RCC 7860 (cell line): ENCODE measurements at regions not wholly inside any gene's neighbourhood (a gene's known extent, or its start where the extent isn't known, plus 50 kb on each side); places are given as distances from the start of the nearest gene placed in this dataset.
"Not testable (repeated sequence)": the region's sequence is repeated elsewhere in the genome, so short reads cannot be mapped to it uniquely, and the experiment has no call there.

Experiments
- DNase-seq: peaks from one replicate; pipeline ENCODE4 v3.0.0-alpha.2; 2015; ENCODE audit warnings: low spot score
- FAIRE-seq: peaks from 2 replicates; lab custom pipeline; 2012; peaks lifted over from hg19 to GRCh38; lab: Jason Lieb, UNC

DNA sequence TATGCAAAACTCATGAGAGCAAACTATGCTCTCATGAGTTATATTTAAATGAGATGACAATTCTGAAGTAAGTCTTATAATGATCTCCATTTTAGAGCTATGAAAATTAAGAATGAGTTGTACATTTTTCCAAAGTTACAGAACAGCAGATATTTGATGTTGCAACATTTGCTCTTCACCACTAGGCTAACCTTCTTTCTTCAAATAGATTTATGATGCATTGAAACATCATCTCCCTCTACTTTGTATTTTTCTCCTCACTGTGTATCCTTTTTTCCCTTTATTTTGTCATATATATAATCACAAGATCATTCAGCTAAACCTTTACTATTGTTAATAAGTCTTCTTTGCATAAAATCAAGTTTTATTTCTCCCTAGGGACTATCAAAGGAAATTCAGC lies 497.7 kb upstream of the TYRP1 start:
- FAIRE-seq (no peak), DNase-seq (no peak)

GRCh38 chr9:12204512-12204911 lies 488.7 kb upstream of the TYRP1 start:
- DNase-seq (no peak), FAIRE-seq (no peak)

DNA sequence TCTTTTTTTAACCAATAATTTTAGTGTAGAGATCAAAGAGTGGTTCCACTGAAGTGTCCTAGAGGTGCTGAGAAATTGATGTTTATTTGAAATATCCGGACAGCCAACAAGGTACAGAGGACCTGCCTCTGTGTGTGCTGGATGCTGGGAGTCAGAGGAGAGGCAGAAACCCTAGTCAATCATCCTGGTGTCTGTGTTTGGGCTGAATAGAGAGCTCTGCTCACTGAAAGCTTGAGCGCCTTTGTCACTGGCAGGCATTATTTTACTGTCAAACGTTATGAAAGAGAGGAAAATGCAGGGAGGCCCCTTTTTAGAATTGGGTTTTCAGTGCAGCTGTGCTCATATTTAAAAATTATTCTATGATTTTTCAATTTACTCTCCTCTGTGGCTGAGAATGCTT lies 480.3 kb upstream of the TYRP1 start:
- no peak for DNase-seq
- no peak for FAIRE-seq

DNA sequence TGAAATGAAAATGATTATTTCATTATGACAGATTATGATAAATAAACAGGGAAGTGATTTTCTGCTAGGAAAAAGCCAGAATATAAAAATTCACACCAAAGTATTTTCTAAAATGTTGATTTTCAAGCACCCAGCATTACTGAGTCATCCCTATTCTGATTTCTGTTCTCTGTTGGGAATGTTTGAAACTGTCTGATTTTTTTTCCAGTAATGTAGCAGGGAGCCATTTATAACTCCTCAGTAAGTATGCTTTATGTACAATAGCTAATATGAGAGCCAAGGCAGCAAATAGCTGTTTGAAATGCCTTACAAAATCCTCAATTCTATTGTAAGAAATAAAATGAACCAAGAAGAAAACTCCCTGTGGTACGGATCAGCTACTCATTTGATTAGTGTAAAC lies 471.7 kb upstream of the TYRP1 start:
- FAIRE-seq = no peak
- DNase-seq = no peak

GRCh38 chr9:12224449-12224848 lies 468.7 kb upstream of the TYRP1 start:
- DNase-seq (no peak), FAIRE-seq (no peak)

GRCh38 chr9:12230708-12231107 lies 462.5 kb upstream of the TYRP1 start:
- FAIRE-seq (no peak), DNase-seq (no peak)

DNA sequence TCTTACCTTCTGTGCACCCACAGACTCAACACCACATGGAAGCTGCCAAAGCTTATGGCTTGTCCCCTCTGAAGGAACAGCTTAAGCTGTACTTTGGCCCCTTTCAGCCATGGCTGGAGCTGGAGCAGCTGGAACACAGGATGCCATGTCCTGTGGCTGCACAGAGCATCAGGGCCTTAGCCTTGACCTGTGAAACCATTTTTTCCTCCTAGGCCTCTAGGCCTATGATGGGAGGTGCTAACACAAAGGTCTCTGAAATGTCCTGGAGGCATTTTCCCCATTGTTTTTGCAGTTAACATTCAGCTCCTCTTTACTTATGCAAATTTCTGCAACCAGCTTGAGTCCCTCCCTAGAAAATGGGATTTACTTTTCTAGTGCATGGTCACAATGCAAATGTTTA lies 461.4 kb upstream of the TYRP1 start:
- no peak for DNase-seq
- FAIRE-seq = no peak

GRCh38 chr9:12232836-12233235 lies 460.3 kb upstream of the TYRP1 start:
- no peak for FAIRE-seq
- no peak for DNase-seq

DNA sequence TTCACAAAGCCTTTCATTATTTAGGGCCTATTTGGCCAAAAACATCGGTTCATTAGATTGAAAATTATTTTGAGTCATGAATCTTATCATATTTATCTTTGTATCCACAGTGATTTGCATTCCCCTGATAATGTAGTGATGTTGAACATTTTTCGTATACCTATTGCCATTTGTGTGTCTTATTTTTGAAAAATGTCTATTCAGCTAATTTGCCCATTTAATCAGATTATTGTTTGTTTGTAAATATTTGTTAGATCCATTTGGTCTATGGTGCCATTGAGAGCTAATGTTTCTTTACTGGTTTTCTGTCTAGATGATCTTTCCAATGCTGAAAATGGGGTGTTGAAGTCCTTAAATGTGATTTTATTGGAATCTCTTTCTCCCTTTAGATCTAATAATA lies 439.2 kb upstream of the TYRP1 start:
- DNase-seq (no peak), FAIRE-seq (no peak)

DNA sequence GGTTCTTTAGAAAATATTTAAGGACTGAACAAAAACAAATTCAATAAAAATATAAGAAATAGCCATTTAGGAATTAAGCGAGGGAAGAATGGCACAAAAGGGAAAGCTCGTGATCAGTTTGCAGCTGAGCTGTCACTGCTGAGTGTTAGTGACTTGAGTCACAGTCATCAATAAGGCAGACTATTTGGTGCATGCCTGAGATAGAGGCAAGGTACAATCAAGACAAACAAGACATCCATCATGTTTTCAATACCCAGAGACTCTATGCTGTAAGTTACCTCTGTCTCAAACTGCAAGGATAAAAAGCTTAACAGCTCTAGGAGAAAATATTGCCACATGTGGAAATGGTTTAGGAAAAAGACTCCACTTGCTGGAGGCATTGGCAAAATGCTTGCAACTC lies 426.4 kb upstream of the TYRP1 start:
- FAIRE-seq (no peak), DNase-seq (no peak)

DNA sequence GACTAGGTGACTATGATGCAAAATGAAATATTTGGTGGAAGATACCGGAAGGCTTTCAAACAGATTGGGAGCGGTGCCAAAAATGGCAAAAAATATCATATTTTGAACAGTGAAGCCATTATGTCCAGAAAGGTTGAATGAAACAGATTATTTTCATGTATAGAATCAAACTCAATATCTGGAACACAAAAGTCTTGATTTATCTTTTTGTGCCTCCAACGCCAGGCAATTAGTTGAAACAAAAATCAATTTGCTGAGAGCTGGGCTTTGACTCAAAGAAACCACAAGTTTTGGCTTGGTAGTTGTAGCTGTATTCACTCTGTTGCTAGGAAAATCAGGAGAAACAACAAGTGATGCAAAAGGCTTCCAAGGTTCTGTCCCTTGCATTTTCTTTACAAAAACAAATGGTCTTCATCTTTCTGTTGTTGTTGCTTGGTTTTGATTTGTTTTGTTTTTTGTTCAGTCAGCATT lies 421.7 kb upstream of the TYRP1 start:
- DNase-seq = no peak
- no peak for FAIRE-seq

GRCh38 chr9:12272471-12273120 lies 420.6 kb upstream of the TYRP1 start:
- no peak for FAIRE-seq
- no peak for DNase-seq

DNA sequence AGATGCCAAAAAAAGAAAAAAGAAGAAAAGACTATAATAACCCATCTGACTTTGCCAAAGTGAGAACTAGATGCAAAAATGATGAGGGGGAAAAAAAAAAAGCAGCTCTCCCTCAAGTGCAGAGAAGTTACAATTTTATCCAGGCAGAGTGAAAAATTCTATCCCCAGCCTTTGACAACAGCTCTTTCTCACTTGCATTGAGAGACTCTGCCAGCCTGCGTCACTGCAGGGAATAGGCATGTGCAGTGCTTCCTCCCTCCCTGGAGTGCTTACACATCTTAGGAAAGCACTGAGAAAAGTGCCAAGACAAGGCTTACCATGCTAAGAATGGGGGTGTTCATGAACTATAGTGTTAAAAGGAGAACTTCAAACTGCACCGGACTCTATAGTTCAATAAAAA lies 418.6 kb upstream of the TYRP1 start:
- FAIRE-seq (no peak), DNase-seq (no peak)

DNA sequence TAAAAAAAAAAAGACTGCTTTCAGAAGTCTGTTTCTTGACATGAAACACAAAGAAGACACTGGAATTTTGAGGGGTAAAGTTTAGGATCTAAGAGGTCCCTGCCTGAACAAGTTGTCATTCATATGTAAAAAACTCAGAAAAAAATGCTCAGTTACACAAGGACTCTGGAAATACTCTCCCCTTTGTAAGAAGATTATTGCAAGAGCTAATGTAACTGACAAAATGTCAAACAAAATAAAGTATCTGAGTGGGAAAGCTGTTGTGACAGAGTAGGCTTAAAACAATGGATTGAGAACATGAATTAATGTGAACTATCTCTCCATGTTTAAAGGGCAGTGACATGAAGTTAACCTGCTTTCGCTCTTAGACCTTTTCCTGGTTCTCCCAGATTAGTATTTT lies 416.7 kb upstream of the TYRP1 start:
- no peak for FAIRE-seq
- no peak for DNase-seq

DNA sequence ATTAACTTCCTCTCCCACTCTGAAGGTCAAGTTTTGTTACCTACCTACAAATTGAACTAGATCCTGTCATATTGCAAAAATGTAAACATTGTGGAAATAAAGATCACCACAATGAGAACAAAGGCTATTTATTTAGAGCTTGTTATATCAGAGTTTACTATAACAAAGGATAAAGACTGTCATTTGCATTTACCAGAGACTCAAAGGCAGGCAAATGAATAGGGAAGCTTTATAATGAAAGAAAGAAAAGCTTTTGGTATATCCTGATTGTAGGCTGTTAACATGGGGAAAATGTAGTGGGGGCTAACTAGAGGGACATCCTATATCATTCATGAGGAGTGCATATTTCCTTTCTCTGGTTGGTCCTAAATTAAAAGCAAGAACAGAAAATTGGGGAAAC lies 403.5 kb upstream of the TYRP1 start:
- no peak for FAIRE-seq

DNA sequence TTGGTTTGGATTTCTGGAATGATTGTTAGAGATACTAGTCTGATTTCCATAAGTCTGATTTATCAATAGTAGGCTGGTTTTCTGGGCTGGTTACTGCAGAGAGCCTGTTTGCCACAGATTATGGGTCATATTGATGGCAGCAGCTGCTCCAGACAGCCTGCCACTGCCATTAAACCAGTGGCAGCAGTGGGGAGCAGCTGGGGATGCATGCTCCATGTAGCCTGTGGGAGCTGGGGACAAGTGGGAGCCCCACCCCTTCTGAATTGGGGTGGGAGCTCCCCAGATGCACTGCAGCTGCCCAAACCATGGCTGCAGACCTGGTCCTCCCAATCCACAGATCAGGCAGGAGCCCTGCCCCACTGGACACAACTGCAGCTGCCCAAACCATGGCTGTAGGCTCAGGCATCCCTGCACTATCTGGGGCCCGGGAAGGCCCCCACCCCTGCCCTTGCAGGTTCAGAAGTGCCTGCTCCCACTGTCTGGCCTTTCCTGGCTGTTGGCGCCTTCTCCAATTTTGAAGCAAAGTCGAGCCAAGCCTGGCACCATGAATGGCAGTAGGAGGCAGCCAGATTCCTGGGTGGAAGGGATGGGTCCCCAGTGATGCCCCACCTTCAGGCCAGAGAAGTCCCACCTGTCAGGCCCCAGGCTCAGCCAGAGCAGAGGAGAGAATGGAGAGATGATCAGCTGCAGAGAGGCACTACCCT lies 402.9 kb upstream of the TYRP1 start:
- DNase-seq = no peak
- FAIRE-seq = no peak

More for the DNA sequence above, 403.5 kb upstream of the TYRP1 start:
- DNase-seq = no peak

DNA sequence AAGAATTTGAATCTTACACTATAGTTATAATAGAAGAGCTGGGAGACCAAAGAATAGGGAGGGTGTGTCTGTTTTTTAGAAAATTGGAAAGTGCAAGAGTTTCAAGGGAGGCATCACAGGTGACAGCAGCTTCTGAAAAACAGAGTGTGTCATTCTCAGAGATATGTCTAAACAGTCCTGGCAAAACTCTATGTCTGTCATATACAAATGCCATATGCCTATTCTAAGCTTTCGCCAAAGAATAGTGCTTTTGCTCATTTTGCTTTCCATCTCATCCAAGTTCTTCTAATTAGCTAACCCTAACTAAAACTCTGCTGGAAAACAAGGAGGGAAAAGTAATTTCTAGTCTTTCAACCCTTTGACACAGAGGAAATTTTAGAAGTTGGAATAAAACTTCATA lies 388.0 kb upstream of the TYRP1 start:
- DNase-seq (no peak), FAIRE-seq (no peak)

DNA sequence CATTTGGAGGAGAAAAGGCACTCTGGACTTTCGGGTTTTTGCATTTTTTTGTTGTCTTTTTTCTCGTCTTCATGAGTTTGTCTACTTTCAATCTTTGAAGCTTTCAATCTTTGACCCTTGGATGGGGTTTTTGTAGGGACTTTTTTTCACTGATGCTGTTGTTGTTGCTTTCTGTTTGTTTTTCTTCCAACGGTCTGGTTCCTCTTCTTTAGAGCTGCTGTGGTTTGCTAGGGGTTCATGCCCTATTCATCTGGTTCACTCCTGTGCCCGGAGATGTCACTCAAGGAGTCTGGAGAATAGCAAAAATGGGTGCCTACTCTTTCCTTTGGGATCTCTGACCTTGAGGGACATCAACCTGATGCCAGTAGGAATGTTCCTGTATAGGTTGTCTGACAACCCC lies 378.6 kb upstream of the TYRP1 start:
- DNase-seq = no peak
- no peak for FAIRE-seq

- FAIRE-seq (no peak), DNase-seq (no peak)
These were observed 374.2 kb upstream of the TYRP1 start for GRCh38 chr9:12318732-12319685.

- FAIRE-seq = no peak
These were observed 363.6 kb upstream of the TYRP1 start for GRCh38 chr9:12329623-12329985.

DNA sequence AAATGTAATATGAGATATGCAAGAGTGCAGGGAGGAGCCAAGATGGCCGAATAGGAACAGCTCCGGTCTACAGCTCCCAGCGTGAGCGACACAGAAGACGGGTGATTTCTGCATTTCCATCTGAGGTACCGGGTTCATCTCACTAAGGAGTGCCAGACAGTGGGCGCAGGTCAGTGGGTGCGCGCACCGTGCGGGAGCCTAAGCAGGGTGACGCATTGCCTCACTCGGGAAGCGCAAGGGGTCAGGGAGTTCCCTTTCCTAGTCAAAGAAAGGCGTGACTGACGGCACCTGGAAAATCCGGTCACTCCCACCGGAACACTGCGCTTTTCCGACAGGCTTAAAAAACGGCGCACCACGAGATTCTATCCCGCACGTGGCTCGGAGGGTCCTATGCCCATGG lies 359.2 kb upstream of the TYRP1 start:
- not testable (repeated sequence) for FAIRE-seq, DNase-seq

More at GRCh38 chr9:12329623-12329985, 363.6 kb upstream of the TYRP1 start:
- no peak for DNase-seq

DNA sequence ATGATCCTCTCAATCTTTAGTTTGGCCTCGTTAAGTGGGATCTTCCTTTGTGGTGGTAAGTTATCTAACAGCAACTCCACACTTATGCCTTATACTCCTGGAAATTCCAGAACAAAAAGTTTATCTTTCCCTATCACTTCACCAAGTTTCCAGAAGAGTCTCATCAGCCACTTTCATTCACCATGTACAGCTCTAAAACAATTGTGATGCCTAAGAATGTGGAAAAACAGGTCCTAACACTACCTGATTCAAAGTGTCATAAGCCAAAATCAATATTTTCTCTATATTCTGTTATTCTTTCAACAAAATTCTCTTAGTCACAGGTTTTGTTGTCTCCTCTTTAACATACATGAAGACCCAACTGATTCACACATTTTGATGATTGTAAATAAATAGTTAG lies 342.4 kb upstream of the TYRP1 start:
- no peak for FAIRE-seq
- no peak for DNase-seq
